Neural cell (in vitro differentiated cells): ENCODE measurements at regions not wholly inside any gene's neighbourhood (a gene's known extent, or its start where the extent isn't known, plus 50 kb on each side); places are given as distances from the start of the nearest gene placed in this dataset.

Experiments
- CTCF ChIP-seq: fragments of 450-650 bp; IDR thresholded peaks from 2 replicates; pipeline ENCODE4 v1.5.1; 2014; ENCODE audit warnings: antibody characterized with exemption, mild to moderate bottlenecking, moderate library complexity; ENCODE audit not compliant: poor library complexity, severe bottlenecking
- EP300 ChIP-seq: fragments of 450-650 bp; conservative IDR thresholded peaks from 2 replicates; pipeline ENCODE4 v1.6.1; 2014; ENCODE audit warnings: antibody characterized with exemption, mild to moderate bottlenecking, moderate library complexity; ENCODE audit not compliant: poor library complexity, severe bottlenecking
- SMC3 ChIP-seq: fragments of 450-650 bp; conservative IDR thresholded peaks from 2 replicates; pipeline ENCODE4 v1.6.1; 2014; ENCODE audit warnings: antibody characterized with exemption, mild to moderate bottlenecking, moderate library complexity; ENCODE audit not compliant: poor library complexity

- TF ChIP-seq CTCF (no peak), EP300 (no peak), SMC3 (no peak)
Observed at GRCh38 chr21:28464095-28464494, 528.6 kb downstream of the LTN1 start.
